ENCODE measurements at regions not wholly inside any gene's neighbourhood (a gene's known extent, or its start where the extent isn't known, plus 50 kb on each side); places are given as distances from the start of the nearest gene placed in this dataset.

GRCh38 chr1:200496937-200497336, 87.1 kb upstream of the ZNF281 start:
- WGBS, 2 donors = 96 to 98% methylated on average over 2 of the region's 2 CpGs
- Histone ChIP-seq H3K36me3 (no peaks in the 10 kb centered on the region), H3K4me3 (replicated peaks in 1 of 3) (no peak overlapping the region), H3K4me1 (no peaks in the 10 kb centered on the region), H3K27me3 (no peaks in the 10 kb centered on the region), H3K27ac (no peak overlapping the region), H3K9me3 (no peaks in the 10 kb centered on the region)
- intact Hi-C loops (cut with DNase I) = no loop called here
- DNase-seq = no peak
- TF ChIP-seq POLR2A (IDR thresholded peaks at IDR 0.05) = no peak
- TF ChIP-seq, protein P1, sequence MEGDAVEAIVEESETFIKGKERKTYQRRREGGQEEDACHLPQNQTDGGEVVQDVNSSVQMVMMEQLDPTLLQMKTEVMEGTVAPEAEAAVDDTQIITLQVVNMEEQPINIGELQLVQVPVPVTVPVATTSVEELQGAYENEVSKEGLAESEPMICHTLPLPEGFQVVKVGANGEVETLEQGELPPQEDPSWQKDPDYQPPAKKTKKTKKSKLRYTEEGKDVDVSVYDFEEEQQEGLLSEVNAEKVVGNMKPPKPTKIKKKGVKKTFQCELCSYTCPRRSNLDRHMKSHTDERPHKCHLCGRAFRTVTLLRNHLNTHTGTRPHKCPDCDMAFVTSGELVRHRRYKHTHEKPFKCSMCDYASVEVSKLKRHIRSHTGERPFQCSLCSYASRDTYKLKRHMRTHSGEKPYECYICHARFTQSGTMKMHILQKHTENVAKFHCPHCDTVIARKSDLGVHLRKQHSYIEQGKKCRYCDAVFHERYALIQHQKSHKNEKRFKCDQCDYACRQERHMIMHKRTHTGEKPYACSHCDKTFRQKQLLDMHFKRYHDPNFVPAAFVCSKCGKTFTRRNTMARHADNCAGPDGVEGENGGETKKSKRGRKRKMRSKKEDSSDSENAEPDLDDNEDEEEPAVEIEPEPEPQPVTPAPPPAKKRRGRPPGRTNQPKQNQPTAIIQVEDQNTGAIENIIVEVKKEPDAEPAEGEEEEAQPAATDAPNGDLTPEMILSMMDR (IDR thresholded peaks at IDR 0.05) = no peak

GRCh38 chr1:200495901-200496300, 86.1 kb upstream of the ZNF281 start:
- 92 to 100% methylated on average over 1 of the region's 1 CpG for WGBS, 2 donors
- Histone ChIP-seq H3K4me3 (replicated peaks in 1 of 3) (no peak overlapping the region), H3K27me3 (no peaks in the 10 kb centered on the region), H3K36me3 (no peaks in the 10 kb centered on the region), H3K4me1 (no peaks in the 10 kb centered on the region), H3K9me3 (no peaks in the 10 kb centered on the region), H3K27ac (no peak overlapping the region)
- TF ChIP-seq POLR2A (IDR thresholded peaks at IDR 0.05) = no peak
- TF ChIP-seq, protein P1 (IDR thresholded peaks at IDR 0.05) = no peak
- intact Hi-C loops (cut with DNase I) = no loop called here
- DNase-seq = no peak

DNA sequence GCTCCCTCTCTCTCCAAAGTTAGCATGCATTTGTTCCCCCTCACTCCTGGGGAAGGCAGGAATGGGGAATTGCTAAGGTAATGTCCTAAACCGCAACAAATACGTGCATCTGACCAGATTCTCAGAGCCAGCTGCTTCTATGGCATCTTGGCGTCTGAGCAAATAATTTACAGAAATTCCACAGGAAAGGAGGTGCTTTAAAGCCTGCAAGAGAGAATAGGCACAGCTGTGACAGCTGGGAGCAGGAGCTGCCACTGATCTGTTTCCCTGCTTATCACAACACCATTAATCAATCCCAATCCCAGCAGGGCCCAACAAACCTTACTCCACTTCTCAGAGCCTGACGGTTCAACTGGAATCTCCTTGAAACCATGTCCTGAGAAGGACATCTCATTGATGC, 83.5 kb upstream of the ZNF281 start:
- no peaks in the 10 kb centered on the region for H3K4me1 ChIP-seq
- H3K27me3 ChIP-seq = no peaks in the 10 kb centered on the region
- no peaks in the 10 kb centered on the region for H3K36me3 ChIP-seq
- intact Hi-C loops (cut with DNase I) = no loop called here
- TF ChIP-seq, protein P1 (IDR thresholded peaks at IDR 0.05) = no peak
- no peak for TF ChIP-seq POLR2A (IDR thresholded peaks at IDR 0.05)
- no peaks in the 10 kb centered on the region for H3K9me3 ChIP-seq
- 79 to 91% methylated on average over 4 of the region's 4 CpGs for WGBS, 2 donors
- H3K27ac ChIP-seq = no peak overlapping the region
- H3K4me3 ChIP-seq (replicated peaks in 1 of 3) = no peak overlapping the region
- DNase-seq = no peak

DNA sequence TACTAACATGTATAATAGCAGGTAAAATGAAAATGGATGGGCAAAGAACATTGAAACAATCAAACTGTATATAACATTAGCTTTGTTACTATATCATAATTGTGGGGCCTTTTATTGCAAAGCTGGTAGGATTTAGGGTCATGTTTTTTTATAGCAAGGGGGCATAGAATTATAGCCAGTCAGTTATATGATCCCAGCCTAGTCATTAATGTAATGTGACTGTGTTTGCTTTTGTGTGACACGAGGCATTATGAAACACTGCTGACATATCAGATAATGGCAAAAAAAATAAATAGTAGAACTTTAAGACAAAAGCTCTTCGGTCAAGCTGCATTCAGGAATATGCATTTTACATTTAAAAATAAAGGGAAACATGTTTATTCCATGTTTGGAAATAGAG, 81.3 kb upstream of the ZNF281 start:
- intact Hi-C loops (cut with DNase I) = no loop called here

DNA sequence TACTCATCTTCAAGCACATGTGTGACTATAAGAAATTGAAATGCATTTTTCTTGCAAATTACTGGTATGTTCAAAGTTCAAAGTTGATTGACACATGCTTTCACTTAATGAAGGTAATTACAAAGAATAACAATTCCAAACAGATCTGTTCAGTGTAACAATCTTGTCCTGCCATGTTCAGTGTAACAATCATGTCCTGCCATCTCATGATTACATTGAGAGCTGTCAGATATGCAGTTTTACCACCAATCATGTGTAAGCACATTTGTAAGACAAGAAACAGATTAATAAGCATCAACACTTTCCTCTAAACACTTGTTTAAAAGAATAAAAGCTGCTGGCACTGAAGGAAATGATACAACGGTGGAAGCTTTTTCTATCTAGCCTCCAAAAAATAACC, 80.3 kb upstream of the ZNF281 start:
- TF ChIP-seq POLR2A (IDR thresholded peaks at IDR 0.05) = no peak
- TF ChIP-seq, protein P1 (IDR thresholded peaks at IDR 0.05) = no peak
- Histone ChIP-seq H3K4me3 (replicated peaks in 1 of 3) (no peak overlapping the region), H3K27ac (no peak overlapping the region), H3K27me3 (no peaks in the 10 kb centered on the region), H3K9me3 (no peaks in the 10 kb centered on the region), H3K4me1 (no peaks in the 10 kb centered on the region), H3K36me3 (no peaks in the 10 kb centered on the region)
- no peak for DNase-seq
- intact Hi-C loops (cut with DNase I) = no loop called here
- 53 to 81% methylated on average over 1 of the region's 1 CpG for WGBS, 2 donors

More for the DNA sequence above, 81.3 kb upstream of the ZNF281 start:
- TF ChIP-seq POLR2A (IDR thresholded peaks at IDR 0.05) = no peak
- TF ChIP-seq, protein P1 (IDR thresholded peaks at IDR 0.05) = no peak
- WGBS, 2 donors = 69 to 74% methylated on average over 2 of the region's 2 CpGs
- H3K27me3 ChIP-seq = no peaks in the 10 kb centered on the region
- no peaks in the 10 kb centered on the region for H3K4me1 ChIP-seq
- H3K4me3 ChIP-seq (replicated peaks in 1 of 3) = no peak overlapping the region
- H3K27ac ChIP-seq = no peak overlapping the region
- DNase-seq = no peak
- no peaks in the 10 kb centered on the region for H3K36me3 ChIP-seq
- H3K9me3 ChIP-seq = no peaks in the 10 kb centered on the region
